HFF-Myc (cell line): ENCODE measurements at regions not wholly inside any gene's neighbourhood (a gene's known extent, or its start where the extent isn't known, plus 50 kb on each side); places are given as distances from the start of the nearest gene placed in this dataset.

Experiments used
- DNase-seq: peaks from one replicate; pipeline ENCODE4 v3.0.0-alpha.2; 2011; ENCODE audit warnings: low read depth; ENCODE audit errors: extremely low read depth
- H3K4me3 ChIP-seq: replicated peaks from 2 replicates; pipeline ENCODE4 v1.5.1; 2011; ENCODE audit warnings: low read depth, mild to moderate bottlenecking, control low read depth, low read length
- CTCF ChIP-seq: IDR thresholded peaks from 2 replicates; pipeline ENCODE4 v1.5.1; 2012; ENCODE audit warnings: mild to moderate bottlenecking, low read depth, low read length, control low read depth; ENCODE audit errors: missing control alignments

DNA sequence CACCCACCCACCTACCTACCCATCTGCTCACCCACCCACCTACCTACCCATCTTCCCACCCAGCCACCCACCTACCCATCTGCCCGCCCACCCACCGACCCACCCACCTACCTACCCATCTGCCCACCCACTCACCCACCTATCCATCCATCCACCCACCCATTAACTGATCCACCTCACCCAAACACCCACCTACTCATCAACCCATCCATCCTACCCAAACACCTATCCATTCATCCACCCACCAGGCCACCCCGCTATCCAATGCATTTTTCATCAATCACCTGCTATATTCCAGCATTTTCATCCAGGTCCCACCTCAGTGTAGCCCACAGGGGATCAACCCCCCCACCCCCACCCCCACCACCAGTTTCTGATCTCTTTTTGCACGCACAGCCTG lies 121.8 kb downstream of the GLI2 start:
- no peak overlapping the region for H3K4me3 ChIP-seq
- TF ChIP-seq CTCF, result no peak
- DNase-seq, result no peak

DNA sequence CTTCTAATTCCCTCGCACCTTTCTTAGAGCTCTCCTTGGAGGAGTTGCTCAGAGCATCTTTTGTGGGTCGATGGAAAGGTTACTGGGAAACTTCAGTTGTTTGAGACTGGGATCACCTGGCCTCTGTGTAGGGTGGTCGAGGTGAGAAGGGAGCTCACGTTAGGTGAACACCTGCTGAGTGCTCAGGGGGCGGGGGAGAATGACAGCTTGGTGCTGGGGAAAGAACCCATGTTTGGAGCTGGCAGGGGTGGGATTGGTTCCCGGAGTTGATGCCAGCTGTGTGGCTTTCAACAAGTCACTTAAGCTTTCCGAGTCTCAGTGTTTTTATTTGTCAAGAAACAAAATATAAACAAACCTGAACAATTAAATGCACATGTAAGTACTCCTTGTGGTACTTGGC lies 122.3 kb downstream of the GLI2 start:
- no peak overlapping the region for H3K4me3 ChIP-seq
- no peak for TF ChIP-seq CTCF
- no peak for DNase-seq

DNA sequence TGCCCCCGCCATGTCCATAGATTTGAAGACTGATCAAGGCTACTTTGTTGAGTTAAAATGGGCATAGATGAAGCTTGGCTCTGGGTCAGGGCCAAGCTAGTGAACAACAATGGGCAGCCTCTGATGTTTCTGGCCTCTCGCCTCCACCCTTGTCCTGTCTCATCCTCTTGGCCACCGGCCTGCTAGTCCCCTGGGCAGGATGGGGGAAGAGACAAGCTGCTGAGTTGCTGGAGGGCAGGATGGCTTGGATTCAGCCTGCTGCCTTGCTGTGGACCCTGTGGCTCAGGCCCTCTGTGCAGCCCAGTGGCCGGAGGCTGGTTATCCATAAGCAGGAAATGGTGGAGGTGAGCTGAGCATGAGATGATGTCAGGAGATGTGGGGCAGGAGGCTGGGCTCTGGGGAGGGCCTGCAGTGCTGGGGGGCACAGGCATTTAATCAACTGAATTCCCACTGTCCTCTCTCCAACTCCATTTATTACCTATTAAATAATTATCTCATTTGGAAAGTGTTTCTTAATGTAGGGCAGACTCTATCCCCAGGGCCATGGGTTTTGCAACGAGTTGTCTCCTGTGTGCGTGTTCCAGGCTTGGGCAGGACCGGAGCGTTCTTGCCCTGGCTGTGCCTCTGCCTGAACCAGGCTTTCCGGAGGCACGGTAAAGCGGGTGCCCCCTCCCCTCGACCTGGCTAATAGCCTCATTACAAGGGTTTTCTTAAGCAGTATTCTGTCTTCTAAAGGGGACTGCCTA lies 122.9 kb downstream of the GLI2 start:
- no peak for TF ChIP-seq CTCF
- DNase-seq, result no peak
- no peak overlapping the region for H3K4me3 ChIP-seq

DNA sequence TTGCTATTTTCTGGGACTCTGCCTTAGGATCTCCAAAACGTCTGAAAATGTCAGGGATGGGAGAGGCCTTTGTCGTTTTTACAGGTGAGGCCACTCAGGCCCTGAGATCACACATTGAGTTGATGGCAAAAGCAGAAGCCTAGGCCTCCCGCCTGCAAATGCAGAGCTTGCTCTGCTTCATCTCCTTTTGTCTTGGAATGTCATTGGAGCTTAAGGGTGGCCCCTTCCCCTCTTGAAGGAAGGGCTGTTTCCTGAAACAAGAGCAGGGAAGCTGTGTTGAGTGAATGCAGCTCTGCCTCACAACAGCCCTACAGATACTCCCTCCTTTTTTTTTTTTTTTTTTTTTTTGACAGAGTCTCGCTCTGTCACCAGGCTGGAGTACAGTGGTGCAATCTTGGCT lies 123.5 kb downstream of the GLI2 start:
- DNase-seq, result no peak
- no peak overlapping the region for H3K4me3 ChIP-seq
- TF ChIP-seq CTCF, result no peak

DNA sequence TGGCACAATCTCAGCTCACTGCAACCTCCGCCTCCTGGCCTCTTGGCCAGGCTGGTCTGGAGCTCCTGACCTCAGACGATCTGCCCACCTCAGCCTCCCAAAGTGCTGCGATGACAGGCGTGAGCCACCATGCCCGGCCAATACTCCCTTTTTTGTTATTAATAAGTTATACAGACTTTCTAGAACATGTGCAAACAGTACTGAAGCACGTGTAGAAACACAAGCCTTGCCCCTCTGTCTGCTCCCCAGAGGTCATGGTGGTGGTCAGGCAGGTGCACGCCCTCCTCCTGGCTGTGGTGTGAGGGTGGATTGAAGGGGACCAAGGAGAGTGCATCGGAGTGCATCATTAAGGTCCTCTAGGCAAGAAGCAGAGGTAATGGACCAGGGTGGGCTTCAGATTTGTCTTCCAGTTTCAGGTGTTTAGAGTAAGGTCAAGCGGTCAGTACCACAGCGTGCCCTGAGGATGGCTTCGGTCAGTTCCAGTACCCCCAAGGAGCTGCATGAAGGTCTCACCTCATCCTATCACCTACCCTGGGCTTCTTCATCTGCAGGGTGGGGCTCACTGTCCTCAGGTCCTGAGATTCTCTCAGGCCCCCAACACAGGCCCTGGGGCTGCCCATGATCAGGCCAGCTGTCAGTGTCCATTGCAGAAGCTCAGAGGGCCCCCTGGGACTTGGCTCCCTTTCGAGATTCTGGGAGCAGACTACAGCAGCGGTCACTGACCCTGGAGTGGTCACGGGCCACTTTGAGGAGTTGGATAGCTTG lies 124.3 kb downstream of the GLI2 start:
- TF ChIP-seq CTCF, result no peak
- no peak for DNase-seq
- no peak overlapping the region for H3K4me3 ChIP-seq

DNA sequence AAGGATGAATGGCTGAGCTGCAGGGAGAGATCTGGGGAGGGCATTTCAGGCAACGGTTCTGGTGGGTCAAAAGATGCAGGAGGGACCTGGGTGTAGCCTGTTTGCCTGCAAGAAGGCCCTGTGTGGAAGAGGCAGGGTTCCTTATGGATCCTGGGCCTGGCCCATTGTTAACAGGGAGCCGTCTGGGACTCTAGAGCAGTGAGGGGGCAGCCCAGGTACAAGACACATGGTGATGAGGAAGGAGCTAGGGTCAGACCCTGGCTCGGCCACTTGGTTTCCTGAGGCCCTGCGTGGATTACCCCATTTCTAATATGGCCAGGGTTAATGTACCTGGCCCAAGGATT lies 124.9 kb downstream of the GLI2 start:
- no peak for DNase-seq
- TF ChIP-seq CTCF, result no peak
- H3K4me3 ChIP-seq, result no peak overlapping the region
